ENCODE measurements at regions not wholly inside any gene's neighbourhood (a gene's known extent, or its start where the extent isn't known, plus 50 kb on each side); places are given as distances from the start of the nearest gene placed in this dataset.

GRCh38 chr2:134129900-134130537 is 123.9 kb upstream of the MGAT5 start:
- DNase-seq, result no peak

GRCh38 chr2:134131681-134132489 is 122.0 kb upstream of the MGAT5 start:
- no peak for DNase-seq

- no peak for DNase-seq
These were observed 121.4 kb upstream of the MGAT5 start for GRCh38 chr2:134132490-134132857.

GRCh38 chr2:134133622-134134312 is 120.1 kb upstream of the MGAT5 start:
- no peak for DNase-seq

- DNase-seq, result no peak
These were observed 119.6 kb upstream of the MGAT5 start for GRCh38 chr2:134134313-134134706.

- no peak for DNase-seq
These were observed 119.0 kb upstream of the MGAT5 start for GRCh38 chr2:134134827-134135226.

GRCh38 chr2:134135793-134136192 is 118.1 kb upstream of the MGAT5 start:
- DNase-seq, result no peak

- DNase-seq, result no peak
These were observed 117.1 kb upstream of the MGAT5 start for GRCh38 chr2:134136731-134137130.

GRCh38 chr2:134137182-134137611 is 116.7 kb upstream of the MGAT5 start:
- DNase-seq, result no peak

GRCh38 chr2:134138115-134138514 is 115.8 kb upstream of the MGAT5 start:
- DNase-seq, result no peak

- DNase-seq, result no peak
These were observed 114.3 kb upstream of the MGAT5 start for GRCh38 chr2:134139611-134140010.

GRCh38 chr2:134140251-134140661 is 113.6 kb upstream of the MGAT5 start:
- DNase-seq, result no peak

- DNase-seq, result no peak
These were observed 112.1 kb upstream of the MGAT5 start for GRCh38 chr2:134141598-134142340.

- no peak for DNase-seq
These were observed 111.5 kb upstream of the MGAT5 start for GRCh38 chr2:134142341-134142738.

- peak; percentile 15 for DNase-seq
These were observed 111.0 kb upstream of the MGAT5 start for GRCh38 chr2:134142903-134143302.

GRCh38 chr2:134143568-134143967 is 110.3 kb upstream of the MGAT5 start:
- DNase-seq, result peak; percentile 52

GRCh38 chr2:134144081-134144596 is 109.7 kb upstream of the MGAT5 start:
- DNase-seq, result peak; percentile 99

GRCh38 chr2:134144651-134145050 is 109.2 kb upstream of the MGAT5 start:
- DNase-seq, result peak; percentile 69

GRCh38 chr2:134145519-134145918 is 108.4 kb upstream of the MGAT5 start:
- no peak for DNase-seq

- DNase-seq, result peak; percentile 22
These were observed 107.7 kb upstream of the MGAT5 start for GRCh38 chr2:134146161-134146560.

GRCh38 chr2:134146620-134147019 is 107.3 kb upstream of the MGAT5 start:
- no peak for DNase-seq

GRCh38 chr2:134148172-134148571 is 105.7 kb upstream of the MGAT5 start:
- DNase-seq, result no peak
